IMR-90 (cell line): ENCODE measurements at regions not wholly inside any gene's neighbourhood (a gene's known extent, or its start where the extent isn't known, plus 50 kb on each side); places are given as distances from the start of the nearest gene placed in this dataset.
"Not testable (repeated sequence)": the region's sequence is repeated elsewhere in the genome, so short reads cannot be mapped to it uniquely, and the experiment has no call there.

ENCODE experiments used
- ATAC-seq: fragments of 200-7000 bp; cut with Tn5 transposase; 2 replicates; pipeline ENCODE4 v1.9.1; 2020; ENCODE audit warnings: low read depth, mild to moderate bottlenecking, moderate library complexity
- BruUV-seq: library from RNA; stranded (reverse); fragments of 400-500 nt; replicated peaks from 2 replicates; lab custom pipeline; 2021; lab: Mats Ljungman, UMichigan
- CTCF ChIA-PET: fragments of 300-600 bp; formaldehyde crosslinking; extraction: SDS; loops from one replicate; lab custom pipeline; 2021; ENCODE audit warnings: antibody characterized with exemption; lab: Yijun Ruan, JAX
- POLR2A ChIA-PET: fragments of 300-600 bp; sonication (Branson Sonifier 250); formaldehyde crosslinking; loops from one replicate; lab custom pipeline; 2022; ENCODE audit warnings: antibody characterized with exemption; ENCODE audit not compliant: unreplicated experiment; lab: Charles Lee
- DNase-seq: peaks from one replicate; pipeline ENCODE4 v3.0.0; 2013
- H2AFZ ChIP-seq: replicated peaks from 2 replicates; pipeline ENCODE3; 2013; ENCODE audit warnings: low read length, mild to moderate bottlenecking; ENCODE audit not compliant: poor library complexity
- H2AK5ac ChIP-seq: 2 replicates; pipeline ENCODE4 v1.6.1; 2013; ENCODE audit warnings: low read depth, low read length, inconsistent platforms
- H2AK9ac ChIP-seq: replicated peaks from 2 replicates; pipeline ENCODE3; 2013; ENCODE audit warnings: mild to moderate bottlenecking, low read depth, low read length, moderate library complexity; ENCODE audit not compliant: poor library complexity
- H2BK120ac ChIP-seq: 2 replicates; pipeline ENCODE4 v1.6.1; 2013; ENCODE audit warnings: low read depth, low read length, inconsistent platforms
- H2BK15ac ChIP-seq: 3 replicates; pipeline ENCODE4 v1.6.1; 2013; ENCODE audit warnings: low read depth, low read length, inconsistent platforms
- H2BK20ac ChIP-seq: 2 replicates; pipeline ENCODE4 v1.6.1; 2013; ENCODE audit warnings: low read depth, mild to moderate bottlenecking, inconsistent platforms, low read length, moderate library complexity
- H2BK5ac ChIP-seq: 2 replicates; pipeline ENCODE4 v1.6.1; 2013; ENCODE audit warnings: mild to moderate bottlenecking, low read depth, low read length, inconsistent platforms; ENCODE audit not compliant: poor library complexity, severe bottlenecking
- H3K14ac ChIP-seq: replicated peaks from 2 replicates; pipeline ENCODE4 v1.6.1; 2013; ENCODE audit warnings: low read depth, low read length, inconsistent platforms
- H3K18ac ChIP-seq: 2 replicates; pipeline ENCODE4 v1.6.1; 2013; ENCODE audit warnings: low read depth, low read length, control low read depth
- H3K23ac ChIP-seq: 2 replicates; pipeline ENCODE4 v1.6.1; 2013; ENCODE audit warnings: low read depth, low read length, inconsistent platforms
- H3K27ac ChIP-seq: 2 replicates; pipeline ENCODE4 v1.5.1; 2013; ENCODE audit warnings: mild to moderate bottlenecking, control low read depth, low read length; ENCODE audit not compliant: insufficient read depth
- H3K27me3 ChIP-seq: 2 replicates; pipeline ENCODE4 v1.6.1; 2013; ENCODE audit warnings: low read length; ENCODE audit not compliant: control insufficient read depth, insufficient read depth
- H3K36me3 ChIP-seq: 2 replicates; pipeline ENCODE4 v1.6.1; 2013; ENCODE audit warnings: low read length, mixed read lengths; ENCODE audit not compliant: control insufficient read depth, insufficient read depth
- H3K4ac ChIP-seq: 2 replicates; pipeline ENCODE4 v1.6.1; 2013; ENCODE audit warnings: low read depth, low read length, inconsistent platforms
- H3K4me1 ChIP-seq: 2 replicates; pipeline ENCODE4 v1.6.1; 2013; ENCODE audit warnings: low read length, mixed read lengths; ENCODE audit not compliant: control insufficient read depth, insufficient read depth
- H3K4me2 ChIP-seq: 2 replicates; pipeline ENCODE4 v1.6.1; 2013; ENCODE audit warnings: low read depth, mild to moderate bottlenecking, control low read depth, low read length, moderate library complexity
- H3K4me3 ChIP-seq: 2 replicates; pipeline ENCODE4 v1.5.1; 2013; ENCODE audit warnings: low read depth, mild to moderate bottlenecking, control low read depth, low read length, moderate library complexity; ENCODE audit not compliant: insufficient read depth
- H3K56ac ChIP-seq: 2 replicates; pipeline ENCODE4 v1.6.1; 2013; ENCODE audit warnings: low read length, inconsistent platforms; ENCODE audit not compliant: insufficient read depth; ENCODE audit errors: extremely low read depth
- H3K79me1 ChIP-seq, 2 experiments: 2 replicates each; pipeline ENCODE4 v1.6.1; 2013; ENCODE audit warnings: low read length in 2 of 2, inconsistent platforms in 1 of 2, low read depth in 1 of 2
- H3K9ac ChIP-seq: 2 replicates; pipeline ENCODE4 v1.6.1; 2013; ENCODE audit warnings: low read depth, low read length, control low read depth
- H3K9me1 ChIP-seq: 2 replicates; pipeline ENCODE4 v1.6.1; 2013; ENCODE audit warnings: low read length, inconsistent platforms; ENCODE audit not compliant: insufficient read depth
- H3K9me3 ChIP-seq: 2 replicates; pipeline ENCODE4 v1.6.1; 2013; ENCODE audit warnings: low read length; ENCODE audit not compliant: control insufficient read depth, insufficient read depth
- H4K20me1 ChIP-seq: 2 replicates; pipeline ENCODE4 v1.6.1; 2013; ENCODE audit warnings: low read length, inconsistent platforms; ENCODE audit not compliant: insufficient read depth
- H4K5ac ChIP-seq: 2 replicates; pipeline ENCODE4 v1.6.1; 2013; ENCODE audit warnings: mild to moderate bottlenecking, low read depth, low read length, control low read depth
- H4K8ac ChIP-seq, 2 experiments: 2 replicates each; pipeline ENCODE4 v1.6.1; 2013; ENCODE audit warnings: low read depth in 2 of 2, low read length in 2 of 2, control low read depth in 1 of 2, inconsistent platforms in 1 of 2
- H4K91ac ChIP-seq: 2 replicates; pipeline ENCODE4 v1.6.1; 2013; ENCODE audit warnings: low read depth, low read length, inconsistent platforms; ENCODE audit not compliant: insufficient read depth
- WGBS, 2 experiments: methylation state at CpG; one replicate each; pipeline versions ENCODE4 v1.1.5 to v1.1.7; 2013; ENCODE audit warnings: missing lambda C conversion rate in 2 of 2; ENCODE audit not compliant: insufficient read length in 1 of 2; ENCODE audit errors: extremely low coverage in 2 of 2; 5-methylcytosine and 5-hydroxymethylcytosine counted together
- dilution Hi-C: fragments of 300-500 bp; cut with HindIII; formaldehyde crosslinking; loops from one replicate; pipeline ENCODE4 v1.14.3; 2018; ENCODE audit warnings: low sequenced_read_pairs; ENCODE audit not compliant: unreplicated experiment
- in situ Hi-C: fragments of 300-500 bp; cut with MboI; formaldehyde crosslinking; loops from 3 replicates; pipeline ENCODE4 v1.14.3; 2019; ENCODE audit warnings: low sequenced_read_pairs, inconsistent platforms, mixed read lengths
- intact Hi-C: fragments of 100-400 bp; cut with micrococcal nuclease; formaldehyde crosslinking; loops from 2 replicates; pipeline ENCODE4 v1.10.0; 2022

DNA sequence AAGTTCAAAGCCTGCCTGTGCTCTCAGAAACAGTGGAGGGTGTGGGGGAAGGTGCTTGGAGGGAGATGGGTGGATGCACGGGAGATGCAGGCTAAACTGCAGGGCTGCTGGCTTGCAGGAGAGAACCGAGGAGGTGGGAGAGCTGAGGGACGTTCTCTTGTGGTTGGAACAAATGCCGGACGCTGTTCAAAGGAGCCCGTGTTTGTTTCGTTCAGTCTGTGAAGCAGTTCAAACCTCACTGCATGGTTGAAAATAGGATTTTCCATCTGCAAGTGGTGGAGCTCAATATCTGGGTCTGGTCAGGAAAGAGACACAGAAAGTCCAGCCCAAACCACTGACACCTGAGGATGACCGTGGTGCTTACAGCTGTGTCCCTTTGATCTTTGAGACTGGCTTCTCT, 1241.8 kb downstream of the TMEM121 start:
- H3K79me1 ChIP-seq, H3K9me1 ChIP-seq, H2BK20ac ChIP-seq, H3K36me3 ChIP-seq, H2AK9ac ChIP-seq, H3K27me3 ChIP-seq, H3K23ac ChIP-seq, H4K8ac ChIP-seq, H2BK5ac ChIP-seq, dilution Hi-C loops, H3K18ac ChIP-seq, BruUV-seq, H3K4me3 ChIP-seq, DNase-seq, in situ Hi-C loops, H3K27ac ChIP-seq, CTCF ChIA-PET, H4K20me1 ChIP-seq, intact Hi-C loops, H3K56ac ChIP-seq, H3K4me1 ChIP-seq, H2AK5ac ChIP-seq, H2BK15ac ChIP-seq, H4K91ac ChIP-seq, H4K5ac ChIP-seq, H2BK120ac ChIP-seq, ATAC-seq, POLR2A ChIA-PET, H2AFZ ChIP-seq, H3K4me2 ChIP-seq, H3K9ac ChIP-seq, H3K9me3 ChIP-seq, H3K4ac ChIP-seq, H3K14ac ChIP-seq: not testable (repeated sequence)
- WGBS, 2 experiments, result 17% methylated on average over 1 of the region's 8 CpGs; no CpG with 5 or more reads in 1 of the 2 experiments

DNA sequence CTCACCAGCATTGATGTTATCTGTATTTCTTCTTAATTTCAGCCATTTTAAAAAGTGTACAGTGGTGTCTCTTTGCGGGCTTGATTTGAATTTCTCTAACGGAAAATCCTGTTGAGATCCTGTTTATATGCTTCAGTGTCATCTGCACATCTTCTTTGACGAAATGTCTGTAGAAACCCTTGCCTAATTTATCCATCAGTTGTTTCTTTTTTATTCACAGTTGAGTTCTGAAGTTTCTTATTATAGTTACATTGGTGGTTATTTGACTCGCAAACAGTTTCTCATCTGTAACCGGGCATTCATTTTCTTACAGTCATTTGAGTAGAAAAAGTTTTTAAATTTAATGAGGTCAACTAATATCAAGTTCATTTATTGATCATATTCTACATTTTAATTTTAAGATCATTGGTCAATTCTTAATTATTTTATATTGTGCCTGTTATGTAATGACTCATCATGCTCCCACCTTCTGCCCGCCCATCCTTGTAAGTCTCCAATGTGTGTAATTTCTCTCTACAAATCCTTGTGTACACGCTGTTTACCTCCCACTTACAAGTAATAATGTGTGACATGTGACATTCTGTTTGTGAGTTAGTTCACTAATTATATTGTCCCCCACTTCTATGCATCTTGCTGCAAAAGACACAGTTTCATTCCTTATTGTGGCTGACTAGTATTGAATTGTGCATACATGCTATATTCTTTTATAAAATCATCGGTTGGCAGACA, 1242.8 kb downstream of the TMEM121 start:
- in situ Hi-C loops, H3K18ac ChIP-seq, H4K5ac ChIP-seq, H3K27me3 ChIP-seq, H3K23ac ChIP-seq, H3K9ac ChIP-seq, intact Hi-C loops, H2AK5ac ChIP-seq, H4K91ac ChIP-seq, H3K27ac ChIP-seq, ATAC-seq, POLR2A ChIA-PET, H2BK15ac ChIP-seq, H4K20me1 ChIP-seq, H2BK5ac ChIP-seq, CTCF ChIA-PET, H3K4me2 ChIP-seq, H2AK9ac ChIP-seq, H3K9me1 ChIP-seq, H2AFZ ChIP-seq, H3K36me3 ChIP-seq, dilution Hi-C loops, H3K4me1 ChIP-seq, H4K8ac ChIP-seq, H3K14ac ChIP-seq, H3K4ac ChIP-seq, H2BK20ac ChIP-seq, H3K4me3 ChIP-seq, H3K9me3 ChIP-seq, DNase-seq, H3K79me1 ChIP-seq, BruUV-seq, H2BK120ac ChIP-seq, H3K56ac ChIP-seq: not testable (repeated sequence)
- WGBS, 2 experiments, result no CpG with 5 or more reads among the region's 8 CpGs
